NT2/D1 (cell line): ENCODE measurements at regions not wholly inside any gene's neighbourhood (a gene's known extent, or its start where the extent isn't known, plus 50 kb on each side); places are given as distances from the start of the nearest gene placed in this dataset.

Source experiments
- YY1 ChIP-seq: IDR thresholded peaks from 2 replicates; pipeline ENCODE4 v1.6.1; 2011; ENCODE audit not compliant: insufficient read length, insufficient read depth
- ZNF274 ChIP-seq: IDR thresholded peaks from 2 replicates; pipeline ENCODE4 v1.6.1; 2011; ENCODE audit warnings: mild to moderate bottlenecking, low read depth, low read length

GRCh38 chr10:117646718-117647117 is 104.2 kb downstream of the EMX2 start:
- no peak for TF ChIP-seq ZNF274
- TF ChIP-seq YY1: no peak
